ENCODE measurements at regions not wholly inside any gene's neighbourhood (a gene's known extent, or its start where the extent isn't known, plus 50 kb on each side); places are given as distances from the start of the nearest gene placed in this dataset.
"Not testable (repeated sequence)": the region's sequence is repeated elsewhere in the genome, so short reads cannot be mapped to it uniquely, and the experiment has no call there.

DNA sequence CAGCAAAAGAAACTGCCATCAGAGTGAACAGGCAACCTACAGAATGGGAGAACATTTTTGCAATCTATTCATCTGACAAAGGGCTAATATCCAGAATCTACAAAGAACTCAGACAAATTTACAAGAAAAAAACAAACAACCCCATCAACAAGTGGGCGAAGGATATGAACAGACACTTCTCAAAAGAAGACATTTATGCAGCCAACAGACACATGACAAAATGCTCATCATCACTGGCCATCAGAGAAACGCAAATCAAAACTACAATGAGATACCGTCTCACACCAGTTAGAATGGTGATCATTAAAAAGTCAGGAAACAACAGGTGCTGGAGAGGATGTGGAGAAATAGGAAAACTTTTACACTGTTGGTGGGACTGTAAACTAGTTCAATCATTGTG, 65.3 kb upstream of the PDSS1 start:
- TF ChIP-seq, protein P1, sequence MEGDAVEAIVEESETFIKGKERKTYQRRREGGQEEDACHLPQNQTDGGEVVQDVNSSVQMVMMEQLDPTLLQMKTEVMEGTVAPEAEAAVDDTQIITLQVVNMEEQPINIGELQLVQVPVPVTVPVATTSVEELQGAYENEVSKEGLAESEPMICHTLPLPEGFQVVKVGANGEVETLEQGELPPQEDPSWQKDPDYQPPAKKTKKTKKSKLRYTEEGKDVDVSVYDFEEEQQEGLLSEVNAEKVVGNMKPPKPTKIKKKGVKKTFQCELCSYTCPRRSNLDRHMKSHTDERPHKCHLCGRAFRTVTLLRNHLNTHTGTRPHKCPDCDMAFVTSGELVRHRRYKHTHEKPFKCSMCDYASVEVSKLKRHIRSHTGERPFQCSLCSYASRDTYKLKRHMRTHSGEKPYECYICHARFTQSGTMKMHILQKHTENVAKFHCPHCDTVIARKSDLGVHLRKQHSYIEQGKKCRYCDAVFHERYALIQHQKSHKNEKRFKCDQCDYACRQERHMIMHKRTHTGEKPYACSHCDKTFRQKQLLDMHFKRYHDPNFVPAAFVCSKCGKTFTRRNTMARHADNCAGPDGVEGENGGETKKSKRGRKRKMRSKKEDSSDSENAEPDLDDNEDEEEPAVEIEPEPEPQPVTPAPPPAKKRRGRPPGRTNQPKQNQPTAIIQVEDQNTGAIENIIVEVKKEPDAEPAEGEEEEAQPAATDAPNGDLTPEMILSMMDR (IDR thresholded peaks at IDR 0.05 in 8 of 11, conservative IDR thresholded peaks at IDR 0.05 in 3 of 11), result not testable (repeated sequence)
- TF ChIP-seq POLR2AphosphoS5, POLR2A (IDR thresholded peaks at IDR 0.05): not testable (repeated sequence)

Measured in spleen (tissue), 7 donors.